Body of pancreas (tissue), 4 donors: ENCODE measurements at regions not wholly inside any gene's neighbourhood (a gene's known extent, or its start where the extent isn't known, plus 50 kb on each side); places are given as distances from the start of the nearest gene placed in this dataset.

Experiments used
- CTCF ChIP-seq, 7 experiments: fragments of 450-650 bp in 4 of 7; fragments of 200-600 bp in 3 of 7; sonication (generic) in 3 of 7; IDR thresholded peaks; one replicate each; pipeline ENCODE4 v1.5.1; 2016 to 2019; ENCODE audit warnings: antibody characterized with exemption in 7 of 7
- POLR2A ChIP-seq, 3 donors: fragments of 450-650 bp; IDR thresholded peaks; one replicate each; pipeline ENCODE4 v1.6.1; 2016; ENCODE audit warnings: antibody characterized with exemption in 3 of 3, mild to moderate bottlenecking in 2 of 3

DNA sequence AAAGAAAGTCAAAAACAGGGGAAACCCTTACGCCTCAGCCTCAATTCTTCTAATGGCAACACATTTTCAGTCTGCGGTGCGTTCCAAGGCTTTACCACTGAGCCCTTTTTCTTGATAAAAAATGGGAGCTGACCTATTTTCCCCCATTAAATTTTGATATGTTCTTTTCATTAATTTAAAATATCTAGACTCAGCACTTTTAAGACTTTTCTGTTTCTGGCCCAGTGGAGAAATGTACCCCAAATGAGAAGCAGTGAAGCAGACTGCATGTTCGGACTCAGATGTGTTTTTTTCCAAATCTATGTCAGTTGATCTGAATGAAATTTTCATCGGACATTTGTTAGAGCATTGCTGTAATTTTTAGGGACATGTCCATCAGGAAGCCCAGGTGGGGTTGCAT is 126.2 kb downstream of the SEC23IP start:
- TF ChIP-seq CTCF (IDR thresholded peaks at IDR 0.05), result no peak
- no peak for TF ChIP-seq POLR2A (IDR thresholded peaks at IDR 0.05)
